ENCODE measurements at regions not wholly inside any gene's neighbourhood (a gene's known extent, or its start where the extent isn't known, plus 50 kb on each side); places are given as distances from the start of the nearest gene placed in this dataset.

GRCh38 chr4:82241534-82241933 is 132.3 kb downstream of the HNRNPD start:
- no peak overlapping the region for H3K18ac ChIP-seq (ENCODE audit: extremely low read depth, low read length)
- H3K27ac ChIP-seq (ENCODE audit: low read depth, low read length), result no peak overlapping the region
- no peaks in the 10 kb centered on the region for H3K36me3 ChIP-seq (ENCODE audit: control insufficient read depth in 2 of 4, insufficient read depth in 4 of 4, low read length in 3 of 4)
- H3K9me3 ChIP-seq (ENCODE audit: insufficient read depth in 2 of 2, low read depth in 1 of 2, low read length in 1 of 2), result no peaks in the 10 kb centered on the region
- no peak overlapping the region for H3K56ac ChIP-seq (replicated peaks; ENCODE audit: insufficient read length, low read depth, low read length)
- FAIRE-seq (no peak), DNase-seq (ENCODE audit: low read depth in 1 of 2, low spot score in 2 of 2) (no peak)
- no peak overlapping the region for H4K5ac ChIP-seq (ENCODE audit: insufficient read length, low read depth, low read length)
- no peak overlapping the region for H2AK5ac ChIP-seq (ENCODE audit: low read depth, low read length)
- H3K23ac ChIP-seq (ENCODE audit: insufficient read length), result no peak overlapping the region
- no peak overlapping the region for H4K8ac ChIP-seq (ENCODE audit: extremely low read depth, insufficient read depth, low read length)
- WGBS, 2 experiments (ENCODE audit: extremely low coverage in 1 of 2, insufficient coverage in 1 of 2, insufficient read length in 1 of 2, insufficient replicate concordance in 2 of 2, low coverage in 1 of 2, low lambda C conversion rate in 2 of 2, missing lambda C conversion rate in 1 of 2), result 89% methylated on average over 2 of the region's 2 CpGs; no CpG with 5 or more reads in 1 of the 2 experiments
- no peak overlapping the region for H3K4me2 ChIP-seq (ENCODE audit: insufficient read depth in 1 of 2, low read depth in 2 of 2, low read length in 2 of 2)
- H2BK120ac ChIP-seq (replicated peaks; ENCODE audit: low read depth, low read length), result no peak overlapping the region
- H4K91ac ChIP-seq (replicated peaks; ENCODE audit: insufficient read length, low read length), result no peak overlapping the region
- no peak overlapping the region for H2BK20ac ChIP-seq (ENCODE audit: low read length)
- H3K4me1 ChIP-seq (replicated peaks in 1 of 4; ENCODE audit: control insufficient read depth in 3 of 4, insufficient read depth in 4 of 4, low read length in 3 of 4), result no peaks in the 10 kb centered on the region
- no peak overlapping the region for H3K9ac ChIP-seq (replicated peaks in 1 of 4; ENCODE audit: extremely low read depth in 1 of 4, low read depth in 3 of 4, low read length in 3 of 4)
- H2BK15ac ChIP-seq (ENCODE audit: low read length), result no peak overlapping the region
- no peak overlapping the region for H3K4me3 ChIP-seq (ENCODE audit: extremely low read depth in 1 of 4, insufficient read depth in 2 of 4, low read depth in 3 of 4, low read length in 4 of 4)
- no peak overlapping the region for H2AFZ ChIP-seq (ENCODE audit: low read length)
- H3K14ac ChIP-seq (ENCODE audit: insufficient read length), result no peak overlapping the region
- H4K20me1 ChIP-seq (replicated peaks in 1 of 2; ENCODE audit: control insufficient read depth in 1 of 2, insufficient read depth in 2 of 2, low read length in 2 of 2), result no peaks in the 10 kb centered on the region
- no peaks in the 10 kb centered on the region for H3K27me3 ChIP-seq (replicated peaks in 1 of 4; ENCODE audit: control insufficient read depth in 3 of 4, extremely low read depth in 1 of 4, insufficient read depth in 3 of 4, low read length in 3 of 4)
- no peaks in the 10 kb centered on the region for H3K79me1 ChIP-seq (ENCODE audit: low read depth, low read length)
- no peak overlapping the region for H3K4ac ChIP-seq (replicated peaks; ENCODE audit: insufficient read length, low read depth, low read length)
- H3K79me2 ChIP-seq (ENCODE audit: control insufficient read depth in 1 of 2, insufficient read depth in 2 of 2, low read length in 2 of 2), result no peaks in the 10 kb centered on the region
- ChIA-PET POLR2A (ENCODE audit: partially characterized antibody) (no interaction called here), CTCF (ENCODE audit: partially characterized antibody) (no interaction called here)
- H2BK12ac ChIP-seq (ENCODE audit: low read depth, low read length), result no peak overlapping the region
- H3K23me2 ChIP-seq (ENCODE audit: low read depth, low read length), result no peaks in the 10 kb centered on the region
- no peak overlapping the region for H2BK5ac ChIP-seq (ENCODE audit: low read depth, low read length)
- no peak for TF ChIP-seq CTBP2 (IDR thresholded peaks at IDR 0.05; ENCODE audit: borderline replicate concordance, insufficient read depth, insufficient read length, low read length)
- no peak for TF ChIP-seq SIRT6 (IDR thresholded peaks at IDR 0.05; ENCODE audit: low read length)
- TF ChIP-seq POLR2A (IDR thresholded peaks at IDR 0.05; ENCODE audit: control extremely low read depth in 1 of 2, low read depth in 2 of 2, low read length in 2 of 2), result no peak
- TF ChIP-seq RXRA (IDR thresholded peaks at IDR 0.05; ENCODE audit: insufficient read depth, low read depth, low read length), result no peak
- TF ChIP-seq CREB1 (IDR thresholded peaks at IDR 0.05), result no peak

Measured in H1 (cell line).